ENCODE measurements at regions not wholly inside any gene's neighbourhood (a gene's known extent, or its start where the extent isn't known, plus 50 kb on each side); places are given as distances from the start of the nearest gene placed in this dataset.

- Histone ChIP-seq H3K9me2 (no peaks in the 10 kb centered on the region), H3F3A (replicated peaks; ENCODE audit: insufficient read depth) (no peaks in the 10 kb centered on the region), H3K36me3 (replicated peaks in 1 of 2; ENCODE audit: control insufficient read depth in 1 of 2, insufficient read depth in 2 of 2, low read length in 1 of 2) (no peaks in the 10 kb centered on the region), H3K27me3 (ENCODE audit: insufficient read depth) (no peaks in the 10 kb centered on the region), H3K79me2 (ENCODE audit: insufficient read depth) (no peaks in the 10 kb centered on the region), H3K9me3 (no peaks in the 10 kb centered on the region), H3K4me3 (ENCODE audit: low read depth in 2 of 2, low read length in 1 of 2) (no peak overlapping the region), H3K27ac (ENCODE audit: low read depth in 2 of 2, low read length in 1 of 2) (no peak overlapping the region), H3K4me1 (ENCODE audit: control insufficient read depth in 1 of 2, insufficient read depth in 2 of 2, low read depth in 1 of 2, low read length in 1 of 2) (no peaks in the 10 kb centered on the region), H3K4me2 (no peak overlapping the region), H4K20me1 (ENCODE audit: insufficient read depth) (no peaks in the 10 kb centered on the region), H2AFZ (ENCODE audit: low read depth) (no peak overlapping the region), H3K9ac (no peak overlapping the region)
- ChIA-PET CTCF (interaction anchor here (1.1 kb wide), 1 partner anchor 89 kb away, joined by 4 read pairs; no protein-coding TSS in a partner anchor), POLR2A (no interaction called here)
- no peak for DNase-seq
- 17% methylated on average over 1 of the region's 1 CpG for WGBS (ENCODE audit: low lambda C conversion rate)
- TF ChIP-seq ELF1 (IDR thresholded peaks at IDR 0.05) (no peak), RAD21 (IDR thresholded peaks at IDR 0.05; ENCODE audit: low read length) (no peak), ZBTB33 (IDR thresholded peaks at IDR 0.05; ENCODE audit: borderline replicate concordance, low read depth) (no peak), EZH2phosphoT487 (IDR thresholded peaks at IDR 0.05; ENCODE audit: borderline replicate concordance, low read depth) (no peak), EP300 (IDR thresholded peaks at IDR 0.05; ENCODE audit: borderline replicate concordance in 1 of 2, low read depth in 1 of 2, low read length in 1 of 2) (no peak), TEAD4 (IDR thresholded peaks at IDR 0.05; ENCODE audit: borderline replicate concordance, insufficient read depth) (no peak), NRF1 (IDR thresholded peaks at IDR 0.05; ENCODE audit: low read depth, low read length) (no peak), FOSL2 (IDR thresholded peaks at IDR 0.05; ENCODE audit: borderline replicate concordance, low read depth) (no peak), GATA2 (CRISPR knock-in tag; IDR thresholded peaks at IDR 0.05) (no peak), RCOR1 (IDR thresholded peaks at IDR 0.05; ENCODE audit: low read length) (no peak), CHD2 (IDR thresholded peaks at IDR 0.05; ENCODE audit: low read length, partially characterized antibody) (no peak), IRF3 (IDR thresholded peaks at IDR 0.05; ENCODE audit: low read depth, low read length) (no peak), SMC3 (IDR thresholded peaks at IDR 0.05; ENCODE audit: low read depth, low read length) (no peak), YY1 (IDR thresholded peaks at IDR 0.05; ENCODE audit: low read depth) (no peak), MXI1 (IDR thresholded peaks at IDR 0.05; ENCODE audit: low read depth, low read length) (no peak), CTCF (IDR thresholded peaks at IDR 0.05) (no peak), NFIC (IDR thresholded peaks at IDR 0.05; ENCODE audit: borderline replicate concordance) (no peak), FOXJ3 (CRISPR knock-in tag; IDR thresholded peaks at IDR 0.05) (no peak), USF2 (IDR thresholded peaks at IDR 0.05; ENCODE audit: borderline replicate concordance, low read depth, low read length) (no peak), TAF1 (IDR thresholded peaks at IDR 0.05; ENCODE audit: borderline replicate concordance, low read depth, low read length) (no peak)
Measured at GRCh38 chr10:80753612-80754011, 215.9 kb downstream of the SH2D4B start.
